Left lobe of liver (tissue), 2 donors: ENCODE measurements at regions not wholly inside any gene's neighbourhood (a gene's known extent, or its start where the extent isn't known, plus 50 kb on each side); places are given as distances from the start of the nearest gene placed in this dataset.
"Not testable (repeated sequence)": the region's sequence is repeated elsewhere in the genome, so short reads cannot be mapped to it uniquely, and the experiment has no call there.

Experiments used
- ATAC-seq: fragments of 200-7000 bp; cut with Tn5 transposase; one replicate; pipeline ENCODE4 v1.9.1; 2020; ENCODE audit warnings: mild to moderate bottlenecking, moderate library complexity
- DNase-seq: peaks from one replicate; pipeline ENCODE4 v3.0.0-alpha.2; 2020; ENCODE audit warnings: low spot score
- donor health status: DM: no; HTN: no; CAD: no; lungs with moderate emphysema.
- donor health status: DM: no; HTN: yes; CAD: no.

DNA sequence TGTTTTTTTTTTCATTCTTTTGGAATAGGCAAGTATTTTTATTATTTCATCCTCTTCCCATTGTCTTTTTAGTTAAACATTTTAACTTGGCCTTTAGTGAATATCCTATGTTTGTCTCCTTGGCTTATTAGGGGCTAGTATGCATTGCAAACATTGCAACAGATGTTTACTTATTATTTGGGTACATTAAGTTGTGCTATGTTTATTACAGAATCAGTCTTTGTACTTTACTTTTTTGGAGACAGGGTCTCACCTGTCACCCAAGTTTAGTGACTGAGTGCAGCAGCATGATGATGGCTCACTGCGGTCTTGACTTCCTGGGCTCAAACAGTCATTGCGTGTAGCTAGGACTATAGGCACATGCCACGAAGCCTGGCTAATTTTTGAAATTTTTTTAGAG lies 51.1 kb upstream of the NUDT6 start:
- ATAC-seq = no peak
- DNase-seq = no peak

DNA sequence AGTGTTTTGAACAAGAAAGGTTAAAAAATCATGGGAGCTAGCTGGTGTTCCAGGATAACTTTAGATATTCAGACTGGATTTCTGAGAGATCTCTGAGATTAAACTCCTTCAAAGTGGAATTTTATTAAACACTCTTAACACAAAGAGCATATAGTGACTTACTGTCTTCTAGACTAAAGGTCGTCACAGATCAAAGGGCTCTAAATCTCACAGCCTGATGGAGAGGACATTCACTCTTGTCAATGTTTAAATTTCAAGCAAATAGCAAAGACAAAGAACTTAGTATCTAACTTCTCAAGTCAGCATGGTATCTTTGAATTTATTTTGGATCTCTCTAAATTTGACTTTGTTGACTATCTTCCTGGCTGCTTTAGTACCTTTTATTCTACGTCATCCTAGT lies 53.7 kb upstream of the NUDT6 start:
- ATAC-seq (no peak), DNase-seq (no peak)

- ATAC-seq (no peak), DNase-seq (no peak)
These were observed 54.7 kb upstream of the NUDT6 start for GRCh38 chr4:122977103-122977502.

DNA sequence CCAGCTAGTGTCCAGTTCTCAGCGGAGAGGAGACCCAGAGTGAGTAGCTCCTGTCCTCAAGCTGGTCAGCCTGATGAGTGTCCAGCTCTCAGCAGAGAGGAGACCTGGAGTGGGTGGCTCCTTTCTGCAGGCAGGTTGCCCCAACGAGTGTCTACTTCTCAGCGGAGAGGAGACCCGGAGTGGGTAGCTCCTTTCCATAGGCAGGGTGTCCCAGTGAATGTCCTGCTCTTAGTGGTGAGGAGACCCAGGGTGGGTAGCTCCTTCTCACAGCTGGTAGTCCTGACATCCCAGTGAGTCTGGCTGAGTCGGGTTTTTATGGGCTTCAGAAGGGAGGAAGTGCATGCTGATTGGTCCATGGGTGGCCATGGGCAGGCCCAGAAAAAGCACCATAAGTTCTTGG lies 55.7 kb upstream of the NUDT6 start:
- ATAC-seq = no peak
- no peak for DNase-seq

GRCh38 chr4:122978789-122979188 lies 56.4 kb upstream of the NUDT6 start:
- ATAC-seq (no peak), DNase-seq (no peak)

DNA sequence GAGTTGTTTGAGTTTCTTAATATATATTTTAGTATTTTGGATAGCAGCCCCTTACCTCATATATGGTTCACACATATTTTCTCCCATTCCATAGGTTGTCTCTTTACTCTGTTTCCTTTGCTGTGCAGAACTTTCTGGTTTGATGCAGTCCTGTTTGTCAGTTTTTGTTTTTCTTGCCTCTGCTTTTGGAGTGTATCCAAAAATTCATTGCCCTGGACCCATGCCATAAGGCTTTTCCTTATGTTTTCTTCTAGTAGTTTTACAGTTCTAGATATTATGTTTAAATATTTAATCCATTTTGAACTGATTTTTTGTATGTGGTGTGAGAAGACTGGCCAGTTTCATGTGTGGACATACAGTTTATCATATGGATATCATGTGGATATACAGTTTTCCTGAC lies 58.5 kb upstream of the NUDT6 start:
- ATAC-seq = no peak

GRCh38 chr4:122988696-122989095 lies 66.3 kb upstream of the NUDT6 start:
- DNase-seq = no peak
- ATAC-seq = no peak

More for the DNA sequence above, 58.5 kb upstream of the NUDT6 start:
- DNase-seq = no peak

DNA sequence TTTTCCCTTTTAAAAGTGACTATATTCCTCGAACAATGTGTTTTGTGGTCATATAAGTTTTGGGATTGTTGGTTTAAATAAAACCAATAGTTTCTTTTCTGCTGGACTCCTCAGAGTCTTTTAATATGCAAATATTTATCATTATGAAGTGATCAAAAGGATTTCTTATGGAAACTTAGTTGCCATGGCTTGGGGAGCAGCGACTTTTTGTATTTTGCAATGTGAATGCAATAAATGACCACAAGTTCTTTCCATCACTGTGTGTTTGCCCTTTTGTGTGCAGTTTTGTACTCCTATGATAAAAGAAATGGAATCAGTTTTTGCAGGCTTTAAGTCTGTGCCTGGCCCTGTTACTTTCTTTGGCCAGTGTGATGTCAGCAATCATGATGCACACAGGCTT lies 68.5 kb upstream of the NUDT6 start:
- no peak for ATAC-seq

GRCh38 chr4:122992057-122992456 lies 69.7 kb upstream of the NUDT6 start:
- ATAC-seq = no peak
- no peak for DNase-seq

More for the DNA sequence above, 68.5 kb upstream of the NUDT6 start:
- DNase-seq = no peak

DNA sequence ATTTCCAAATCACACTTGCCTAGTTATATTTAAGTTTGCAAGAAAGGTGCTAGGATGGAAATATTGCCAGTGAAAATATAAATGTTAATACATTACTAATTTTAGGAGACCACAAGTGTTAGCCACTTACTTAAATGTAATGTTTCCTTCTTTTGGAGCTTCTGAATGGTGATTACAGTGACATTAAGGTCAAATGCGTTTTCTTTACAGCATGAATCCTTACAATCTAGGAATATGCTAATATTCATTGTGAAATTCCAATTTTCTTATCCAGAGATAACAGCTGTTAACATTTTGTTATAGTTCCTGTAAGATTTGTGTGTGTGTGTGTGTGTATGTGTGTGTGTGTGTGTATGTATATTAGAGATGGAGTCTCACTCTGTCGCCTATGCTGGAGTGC lies 70.2 kb upstream of the NUDT6 start:
- DNase-seq (no peak), ATAC-seq (no peak)

GRCh38 chr4:122996350-122996749 lies 74.0 kb upstream of the NUDT6 start:
- DNase-seq = no peak
- no peak for ATAC-seq

DNA sequence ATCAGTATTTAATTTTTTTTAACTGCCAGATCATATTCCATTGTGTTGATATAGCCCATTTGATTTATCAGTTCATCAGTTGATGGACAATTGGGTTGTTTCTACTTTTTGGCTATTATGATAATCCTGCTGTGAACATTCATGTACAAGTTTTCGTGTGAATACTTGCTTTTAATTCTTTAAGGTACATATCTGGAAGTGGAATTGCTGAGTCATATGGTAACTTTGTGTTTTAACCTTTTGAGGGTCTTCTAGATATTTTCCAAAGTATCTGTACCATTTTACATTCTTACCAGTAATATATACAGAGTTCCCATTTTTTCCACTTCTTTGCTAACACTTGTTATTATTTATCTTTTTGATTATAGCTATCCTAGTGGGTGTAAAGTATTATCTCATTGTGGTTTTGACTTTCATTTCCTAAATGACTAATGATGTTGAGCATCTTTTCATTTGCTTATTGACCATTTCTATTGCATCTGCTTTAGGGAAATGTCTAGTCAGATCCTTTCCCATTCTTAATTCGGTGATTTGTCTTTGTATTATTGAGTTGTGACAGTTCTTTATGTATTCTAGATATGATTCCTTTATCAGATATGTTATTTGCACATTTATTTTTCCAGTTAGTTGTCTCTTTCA lies 75.2 kb upstream of the NUDT6 start:
- ATAC-seq (no peak), DNase-seq (no peak)

DNA sequence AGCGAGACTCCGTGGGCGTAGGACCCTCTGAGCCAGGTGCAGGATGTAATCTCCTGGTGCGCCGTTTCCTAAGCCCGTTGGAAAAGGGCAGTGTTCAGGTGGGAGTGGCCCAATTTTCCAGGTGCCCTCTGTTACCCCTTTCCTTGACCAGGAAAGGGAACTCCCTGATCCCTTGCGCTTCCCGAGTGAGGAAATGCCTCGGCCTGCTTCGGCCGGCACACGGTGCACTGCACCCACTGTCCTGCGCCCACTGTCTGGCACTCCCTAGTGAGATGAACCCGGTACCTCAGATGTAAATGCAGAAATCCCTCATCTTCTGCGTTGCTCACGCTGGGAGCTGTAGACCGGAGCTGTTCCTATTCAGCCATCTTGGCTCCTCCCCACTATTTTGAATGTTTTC lies 81.7 kb upstream of the NUDT6 start:
- DNase-seq, ATAC-seq: not testable (repeated sequence)

- not testable (repeated sequence) for ATAC-seq, DNase-seq
These were observed 82.7 kb upstream of the NUDT6 start for GRCh38 chr4:123005126-123005525.

DNA sequence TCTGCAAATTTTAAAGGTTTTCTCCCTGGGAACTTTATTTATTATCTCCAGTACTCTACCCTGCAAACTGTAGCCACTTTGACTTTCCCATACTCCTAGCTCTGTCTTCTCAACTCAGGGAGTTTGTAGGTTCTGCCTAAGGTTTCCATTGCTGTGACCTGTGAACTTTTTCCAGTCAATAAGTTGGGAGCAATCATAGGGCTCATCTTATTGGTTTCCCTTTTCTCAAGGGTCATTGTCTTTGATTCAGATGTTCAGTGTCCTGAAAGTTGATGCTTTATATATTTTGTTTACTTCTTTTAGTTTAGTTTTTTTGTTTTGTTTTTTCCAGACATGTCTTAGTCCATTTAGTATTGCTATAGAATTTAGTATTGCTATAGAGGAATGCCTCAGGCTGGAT lies 85.3 kb upstream of the NUDT6 start:
- ATAC-seq (no peak), DNase-seq (no peak)

DNA sequence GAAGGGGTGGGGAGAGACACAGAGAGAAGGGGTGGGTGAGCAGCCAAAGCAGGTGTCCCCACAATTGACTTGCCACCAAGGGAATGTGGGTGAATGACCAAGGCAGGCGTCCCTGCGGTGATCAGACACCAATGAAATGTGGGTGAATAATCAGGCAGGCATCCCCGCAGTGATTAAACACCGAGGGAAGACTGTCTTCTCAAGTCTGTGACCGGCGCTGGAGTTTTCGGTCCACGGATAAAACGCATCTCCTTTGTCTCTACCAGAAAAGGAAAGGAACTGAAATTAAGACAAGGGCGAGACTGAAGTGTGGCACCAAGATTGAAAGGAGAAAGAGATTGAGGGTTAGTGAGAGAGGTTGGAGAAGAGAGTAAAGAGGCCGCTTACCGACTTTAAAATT lies 90.0 kb upstream of the NUDT6 start:
- DNase-seq, ATAC-seq: not testable (repeated sequence)

GRCh38 chr4:123014038-123014437 lies 91.6 kb upstream of the NUDT6 start:
- DNase-seq (no peak), ATAC-seq (no peak)

GRCh38 chr4:123017078-123017477 lies 94.7 kb upstream of the NUDT6 start:
- DNase-seq (no peak), ATAC-seq (no peak)

- DNase-seq (no peak), ATAC-seq (no peak)
These were observed 95.4 kb upstream of the NUDT6 start for GRCh38 chr4:123017636-123018395.

DNA sequence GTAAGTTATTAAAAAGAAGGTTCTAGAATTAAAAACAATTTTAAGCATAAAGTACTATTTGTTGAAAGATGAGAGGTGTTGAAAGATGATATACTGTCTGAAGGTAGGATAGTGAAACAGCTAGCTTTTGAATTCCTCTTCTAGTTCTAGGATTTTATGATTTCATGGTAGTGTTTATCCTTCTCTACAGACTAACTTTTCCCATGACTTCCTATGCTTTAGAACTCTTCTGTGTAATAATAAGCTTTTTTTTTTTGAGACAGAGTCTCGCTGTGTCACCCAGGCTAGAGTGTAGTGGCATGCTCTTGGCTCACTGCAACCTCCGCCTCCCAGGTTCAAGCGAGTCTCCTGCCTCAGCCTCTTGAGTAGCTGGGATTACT lies 96.0 kb upstream of the NUDT6 start:
- DNase-seq = no peak

GRCh38 chr4:123020285-123020684 lies 97.9 kb upstream of the NUDT6 start:
- no peak for ATAC-seq

More for the DNA sequence above, 96.0 kb upstream of the NUDT6 start:
- no peak for ATAC-seq

GRCh38 chr4:123023647-123024046 lies 101.2 kb upstream of the NUDT6 start:
- no peak for ATAC-seq
- DNase-seq = no peak

More at GRCh38 chr4:123020285-123020684, 97.9 kb upstream of the NUDT6 start:
- DNase-seq = no peak

DNA sequence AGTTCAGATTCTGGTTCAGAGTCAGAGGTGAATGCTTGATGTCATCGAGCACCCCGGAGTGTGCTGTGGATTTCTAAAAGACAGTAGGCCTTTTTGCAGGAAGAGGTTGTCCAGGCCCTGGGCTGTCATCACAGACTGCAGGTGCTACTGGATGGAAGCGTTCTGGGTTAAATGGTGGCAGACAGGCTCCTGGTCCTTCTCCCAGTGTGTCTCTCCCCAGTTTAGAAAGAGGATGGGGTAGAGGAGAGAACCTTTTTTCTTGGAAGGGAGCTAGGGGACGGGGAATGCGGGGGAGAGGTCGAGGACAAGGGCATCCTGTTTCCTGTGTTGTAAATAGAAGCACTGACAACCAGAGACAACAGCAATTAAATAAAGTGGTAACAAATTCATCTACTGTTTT lies 102.3 kb upstream of the NUDT6 start:
- DNase-seq = no peak
- no peak for ATAC-seq
